ENCODE measurements at regions not wholly inside any gene's neighbourhood (a gene's known extent, or its start where the extent isn't known, plus 50 kb on each side); places are given as distances from the start of the nearest gene placed in this dataset.
"Not testable (repeated sequence)": the region's sequence is repeated elsewhere in the genome, so short reads cannot be mapped to it uniquely, and the experiment has no call there.

- no peak for DNase-seq
These were observed 122.0 kb upstream of the SOX14 start for GRCh38 chr3:137641879-137642704.

- no peak for DNase-seq
These were observed 121.3 kb upstream of the SOX14 start for GRCh38 chr3:137642831-137643230.

- DNase-seq = no peak
These were observed 116.9 kb upstream of the SOX14 start for GRCh38 chr3:137647179-137647578.

- DNase-seq = no peak
These were observed 94.5 kb upstream of the SOX14 start for GRCh38 chr3:137669519-137670060.

- no peak for DNase-seq
These were observed 76.8 kb upstream of the SOX14 start for GRCh38 chr3:137687181-137687879.

- peak; percentile 27 for DNase-seq
These were observed 71.2 kb upstream of the SOX14 start for GRCh38 chr3:137692803-137693431.

- no peak for DNase-seq
These were observed 70.3 kb upstream of the SOX14 start for GRCh38 chr3:137693791-137694190.

- no peak for DNase-seq
These were observed 69.3 kb upstream of the SOX14 start for GRCh38 chr3:137694836-137695235.

GRCh38 chr3:137695351-137695750, 68.8 kb upstream of the SOX14 start:
- DNase-seq = no peak

- peak; percentile 27 for DNase-seq
These were observed 55.0 kb upstream of the SOX14 start for GRCh38 chr3:137709011-137709601.

GRCh38 chr3:137713965-137714364, 50.1 kb upstream of the SOX14 start:
- not testable (repeated sequence) for DNase-seq

Data from hematopoietic multipotent progenitor cell treated with erythropoietin and hydrocortisone succinate and interleukin-3 and kit ligand, for 8 days (in vitro differentiated cells).